Activated T-cell treated with anti-CD3 and anti-CD28 coated beads, Interleukin-2, amount 50 U/mL, for 4 hours (primary cell): ENCODE measurements at regions not wholly inside any gene's neighbourhood (a gene's known extent, or its start where the extent isn't known, plus 50 kb on each side); places are given as distances from the start of the nearest gene placed in this dataset.

Experiments used
- ATAC-seq, 2 donors: fragments of 200-7000 bp; cut with Tn5 transposase; one replicate each; pipeline ENCODE4 v1.10.0; 2021
- DNase-seq: peaks from one replicate; pipeline ENCODE4 v3.0.0-alpha.2; 2020
- H3K27me3 Mint-ChIP-seq: one replicate; pipeline ENCODE4 v1.8.0; 2021; ENCODE audit warnings: low read depth, mixed read lengths
- H3K36me3 Mint-ChIP-seq: one replicate; pipeline ENCODE4 v1.8.0; 2022; ENCODE audit warnings: mixed read lengths; ENCODE audit not compliant: insufficient read depth
- H3K4me1 Mint-ChIP-seq: one replicate; pipeline ENCODE4 v1.8.0; 2021; ENCODE audit warnings: low read depth, mixed read lengths
- H3K4me3 Mint-ChIP-seq: one replicate; pipeline ENCODE4 v1.8.0; 2021; ENCODE audit warnings: mild to moderate bottlenecking, moderate library complexity, mixed read lengths
- H3K9me3 Mint-ChIP-seq: one replicate; pipeline ENCODE4 v1.8.0; 2021; ENCODE audit warnings: mixed read lengths

DNA sequence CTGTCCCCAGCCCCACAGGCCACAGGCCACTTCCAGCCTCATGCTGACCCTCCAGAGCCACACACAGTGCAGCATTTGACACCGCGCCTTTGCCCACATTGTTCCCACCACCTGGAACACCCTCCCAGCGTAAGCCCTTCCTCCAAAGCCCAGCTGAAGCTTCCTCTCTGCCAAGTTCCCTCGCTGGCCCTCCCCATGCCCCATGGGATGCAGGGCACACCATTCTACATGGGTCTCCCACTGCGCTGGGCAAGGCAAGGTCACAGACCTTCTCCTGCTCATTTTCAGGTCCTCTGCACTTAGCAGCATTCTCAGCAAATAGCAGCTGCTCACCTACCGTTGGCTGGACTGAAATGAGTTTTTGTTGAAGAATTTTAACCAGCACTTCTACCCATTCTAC, 455.5 kb downstream of the EIPR1 start:
- no peak for ATAC-seq
- H3K9me3 Mint-ChIP-seq = no peaks in the 10 kb centered on the region
- H3K4me3 Mint-ChIP-seq = no peak overlapping the region
- no peak for DNase-seq
- H3K4me1 Mint-ChIP-seq = no peaks in the 10 kb centered on the region
- H3K36me3 Mint-ChIP-seq = no peaks in the 10 kb centered on the region
- peaks cover 7% of the 10 kb centered on the region for H3K27me3 Mint-ChIP-seq

DNA sequence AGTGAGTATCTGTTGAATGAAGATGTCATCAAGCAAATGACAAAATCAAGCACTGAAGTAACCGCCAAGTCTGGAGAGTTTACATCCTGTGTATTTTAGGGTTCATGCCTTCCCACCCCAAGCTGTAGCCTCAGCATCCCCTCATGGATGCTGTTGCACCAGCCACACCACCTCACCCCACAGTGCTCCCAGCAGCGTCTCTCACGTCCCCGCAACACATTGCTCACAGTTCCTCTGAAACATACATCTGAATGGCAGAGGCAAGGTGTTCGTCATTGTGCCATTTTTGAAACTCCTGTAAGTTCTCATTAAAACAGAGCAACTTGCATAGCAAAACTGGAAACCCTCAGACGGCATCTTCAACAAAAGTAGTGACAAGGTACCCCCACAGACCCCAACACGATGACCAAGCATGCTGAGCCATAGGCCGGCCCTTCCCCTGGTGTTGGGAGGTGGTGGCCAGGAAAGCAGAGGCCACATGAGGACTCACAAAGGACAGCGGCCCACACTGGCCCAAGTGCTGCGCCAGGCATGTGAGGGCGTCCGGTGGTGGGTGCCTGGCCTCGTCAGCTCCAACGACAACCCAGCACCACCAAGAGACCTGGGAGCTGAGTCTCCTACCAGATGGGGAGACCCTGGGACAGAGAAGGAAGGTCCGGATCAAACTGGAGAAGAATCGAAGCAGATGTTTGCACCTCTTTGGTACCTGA, 456.5 kb downstream of the EIPR1 start:
- Mint-ChIP-seq H3K4me3 (no peak overlapping the region), H3K27me3 (peaks cover 7% of the 10 kb centered on the region), H3K36me3 (no peaks in the 10 kb centered on the region), H3K4me1 (no peaks in the 10 kb centered on the region), H3K9me3 (no peaks in the 10 kb centered on the region)
- DNase-seq = no peak
- no peak for ATAC-seq

DNA sequence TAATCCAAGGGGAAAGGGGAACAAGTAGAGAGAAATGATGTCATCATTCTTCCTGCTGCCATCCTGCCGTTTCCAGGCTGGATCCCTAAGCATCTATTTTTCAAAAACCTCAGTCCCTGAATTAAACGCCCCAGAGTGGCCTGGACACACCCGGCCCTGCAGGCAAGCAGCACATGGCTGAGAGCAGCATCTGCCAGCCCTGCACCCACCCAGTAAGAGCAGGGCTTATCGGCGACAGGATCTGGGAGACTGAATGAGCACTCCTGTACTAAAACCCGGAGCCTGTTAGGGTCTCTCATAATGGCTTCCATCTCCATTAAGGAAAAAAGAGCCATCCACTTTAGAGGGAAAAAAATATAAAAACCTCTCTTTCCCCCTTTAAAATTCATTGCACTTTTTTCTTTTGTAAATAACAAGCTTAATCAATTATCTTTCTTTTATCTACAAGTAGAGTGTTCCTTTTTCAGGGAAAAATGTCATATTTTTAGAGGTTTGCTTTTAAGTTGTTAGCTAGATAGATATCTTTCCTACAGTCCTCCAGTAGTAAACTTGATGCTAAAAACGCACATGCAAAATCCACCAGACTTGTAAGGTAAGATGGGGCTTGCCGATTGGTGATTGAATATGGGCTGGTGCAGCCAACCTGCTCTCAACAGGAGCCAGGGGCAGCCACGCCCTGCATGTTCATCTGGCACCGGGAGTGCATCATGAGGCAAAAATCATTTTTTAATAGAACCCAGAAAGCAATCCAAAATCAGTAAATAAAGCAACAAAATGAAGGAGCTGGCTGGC, 457.8 kb downstream of the EIPR1 start:
- Mint-ChIP-seq H3K36me3 (no peaks in the 10 kb centered on the region), H3K4me3 (no peak overlapping the region), H3K27me3 (peaks cover 7% of the 10 kb centered on the region), H3K4me1 (no peaks in the 10 kb centered on the region), H3K9me3 (peaks cover 4% of the 10 kb centered on the region)
- no peak for DNase-seq
- ATAC-seq = no peak

DNA sequence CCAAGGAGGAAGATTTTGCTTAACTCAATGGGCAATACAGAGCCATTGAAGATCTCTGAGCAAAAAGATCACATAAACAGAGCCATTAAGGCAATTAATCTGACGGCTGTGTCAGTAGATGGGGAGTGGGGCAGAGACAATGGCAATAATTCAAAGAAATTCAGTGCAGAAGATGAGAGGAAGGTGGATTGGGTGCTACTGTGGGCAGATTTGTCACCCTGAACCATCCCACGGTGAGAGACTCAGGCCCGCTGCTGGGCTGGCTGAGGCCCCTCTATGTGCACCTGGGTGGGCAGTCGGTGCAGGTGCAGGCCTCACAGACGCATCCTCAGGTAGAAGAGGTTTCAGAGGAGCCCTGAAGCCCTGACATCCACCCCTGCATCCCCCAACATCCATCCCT, 458.6 kb downstream of the EIPR1 start:
- DNase-seq = no peak
- Mint-ChIP-seq H3K9me3 (peaks cover 4% of the 10 kb centered on the region), H3K4me3 (no peak overlapping the region), H3K36me3 (no peaks in the 10 kb centered on the region), H3K4me1 (no peaks in the 10 kb centered on the region), H3K27me3 (peaks cover 7% of the 10 kb centered on the region)
- ATAC-seq = no peak

DNA sequence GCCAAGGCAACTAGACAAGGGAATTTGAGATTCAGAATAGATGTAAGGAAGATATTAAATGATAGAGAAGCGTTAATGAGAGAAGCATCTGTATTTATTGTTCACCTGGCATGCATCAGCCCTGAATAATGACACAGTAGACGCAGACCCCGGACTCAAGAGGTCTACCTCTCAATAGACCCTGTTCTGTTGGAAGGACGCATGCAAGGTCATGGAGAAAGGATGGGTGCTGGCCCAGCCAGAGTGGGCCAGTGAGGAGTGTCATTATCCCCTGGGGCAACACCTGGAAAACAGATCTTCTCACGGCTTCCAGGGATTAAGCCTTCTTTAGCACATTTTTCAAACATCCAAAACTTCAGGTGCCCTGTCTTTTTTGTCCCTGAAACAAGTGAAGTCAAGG, 461.0 kb downstream of the EIPR1 start:
- Mint-ChIP-seq H3K36me3 (no peaks in the 10 kb centered on the region), H3K4me1 (no peaks in the 10 kb centered on the region), H3K4me3 (no peak overlapping the region), H3K9me3 (peaks cover 4% of the 10 kb centered on the region), H3K27me3 (peaks cover 7% of the 10 kb centered on the region)
- DNase-seq = no peak
- no peak for ATAC-seq

DNA sequence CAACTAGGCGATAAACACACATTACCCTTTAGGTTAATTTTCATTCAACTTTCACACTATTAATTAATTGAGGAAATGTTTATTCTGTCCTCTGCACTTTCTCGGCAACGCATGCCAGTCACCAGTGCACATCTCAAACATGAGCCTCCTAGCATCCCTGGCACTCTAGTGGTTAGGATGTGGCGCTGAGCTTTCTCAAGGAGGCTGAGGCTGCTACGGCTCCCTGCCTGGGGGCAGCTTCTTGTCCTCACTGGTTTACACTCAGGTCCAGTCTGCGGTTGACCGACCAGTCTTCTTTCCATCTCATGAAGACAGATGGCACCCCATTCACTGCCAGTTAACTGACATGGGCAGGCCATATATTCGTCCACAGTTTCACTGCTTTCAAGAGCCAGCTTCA, 463.4 kb downstream of the EIPR1 start:
- DNase-seq = no peak
- Mint-ChIP-seq H3K36me3 (no peaks in the 10 kb centered on the region), H3K27me3 (peaks cover 7% of the 10 kb centered on the region), H3K4me1 (no peaks in the 10 kb centered on the region), H3K4me3 (no peak overlapping the region), H3K9me3 (peaks cover 4% of the 10 kb centered on the region)
- no peak for ATAC-seq

DNA sequence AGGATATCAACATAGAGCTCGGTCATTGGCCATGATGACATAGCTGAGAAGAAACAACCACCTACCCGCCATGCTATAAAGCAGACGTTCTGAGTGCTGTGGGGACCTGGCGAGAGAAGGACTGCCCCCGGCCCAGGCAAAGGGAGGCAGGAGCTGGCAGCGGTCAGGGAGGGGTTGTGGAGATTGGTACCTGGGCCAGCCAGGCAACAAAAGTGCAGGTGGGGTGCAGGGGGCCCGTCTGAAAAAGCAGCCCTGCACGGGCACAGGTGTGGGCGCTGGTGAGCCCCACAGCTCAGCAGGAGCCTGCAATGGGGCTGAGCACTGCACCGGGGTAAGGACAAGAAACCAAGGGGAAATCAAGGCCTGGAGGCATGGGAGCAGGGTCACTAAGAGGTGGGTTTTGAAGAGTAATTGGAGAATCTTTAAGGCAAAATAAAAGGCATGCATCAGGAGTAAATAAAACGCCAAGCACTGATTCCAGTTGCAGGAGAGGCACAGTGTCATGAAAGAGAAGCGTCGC, 464.0 kb downstream of the EIPR1 start:
- ATAC-seq (no peak), DNase-seq (no peak)
- H3K27me3 Mint-ChIP-seq = peaks cover 5% of the 10 kb centered on the region
- peaks cover 4% of the 10 kb centered on the region for H3K9me3 Mint-ChIP-seq
- H3K4me3 Mint-ChIP-seq = no peak overlapping the region
- H3K36me3 Mint-ChIP-seq = no peaks in the 10 kb centered on the region
- no peaks in the 10 kb centered on the region for H3K4me1 Mint-ChIP-seq

DNA sequence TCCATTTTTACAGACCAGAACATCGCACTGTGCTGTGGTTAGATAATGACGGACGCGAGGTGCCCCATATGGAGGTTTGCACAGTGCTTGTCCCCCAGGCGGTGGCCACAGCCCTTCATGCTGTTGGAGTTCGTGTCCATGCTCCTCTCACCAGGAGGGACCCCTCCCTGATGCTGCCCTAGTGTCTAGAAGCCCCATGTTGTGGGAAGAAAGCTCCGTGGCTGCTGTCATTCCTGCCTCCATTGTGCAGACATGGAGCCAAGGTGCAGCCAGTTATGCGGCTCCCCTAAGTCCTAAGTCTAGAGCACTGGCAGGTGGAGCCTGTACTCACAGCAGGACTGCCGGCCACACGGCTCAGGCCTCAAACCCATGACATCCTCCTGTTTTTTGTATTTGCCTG, 464.9 kb downstream of the EIPR1 start:
- Mint-ChIP-seq H3K9me3 (peaks cover 4% of the 10 kb centered on the region), H3K4me3 (no peak overlapping the region), H3K4me1 (no peaks in the 10 kb centered on the region), H3K36me3 (no peaks in the 10 kb centered on the region), H3K27me3 (no peaks in the 10 kb centered on the region)
- no peak for ATAC-seq
- DNase-seq = no peak

DNA sequence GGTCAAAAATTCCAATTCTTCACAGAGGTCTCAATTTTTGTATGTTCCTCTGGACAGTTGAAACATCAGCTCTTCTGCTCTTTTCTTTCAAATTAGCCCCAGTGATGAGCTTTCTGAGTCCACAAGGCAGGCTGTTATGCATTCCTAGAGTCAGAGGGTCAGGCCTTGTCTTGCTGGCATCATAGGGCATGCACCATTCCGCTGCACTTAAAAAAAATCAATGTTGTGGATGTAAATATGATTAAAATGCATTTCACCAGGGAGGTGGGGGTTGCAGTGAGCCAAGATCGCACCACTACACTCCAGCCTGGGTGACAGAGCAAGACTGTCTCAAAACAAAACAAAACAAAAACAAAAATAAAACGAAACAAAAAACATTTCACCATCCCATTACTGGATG, 465.3 kb downstream of the EIPR1 start:
- Mint-ChIP-seq H3K4me3 (no peak overlapping the region), H3K27me3 (no peaks in the 10 kb centered on the region), H3K9me3 (peaks cover 4% of the 10 kb centered on the region), H3K4me1 (no peaks in the 10 kb centered on the region), H3K36me3 (no peaks in the 10 kb centered on the region)
- ATAC-seq = no peak
- no peak for DNase-seq

DNA sequence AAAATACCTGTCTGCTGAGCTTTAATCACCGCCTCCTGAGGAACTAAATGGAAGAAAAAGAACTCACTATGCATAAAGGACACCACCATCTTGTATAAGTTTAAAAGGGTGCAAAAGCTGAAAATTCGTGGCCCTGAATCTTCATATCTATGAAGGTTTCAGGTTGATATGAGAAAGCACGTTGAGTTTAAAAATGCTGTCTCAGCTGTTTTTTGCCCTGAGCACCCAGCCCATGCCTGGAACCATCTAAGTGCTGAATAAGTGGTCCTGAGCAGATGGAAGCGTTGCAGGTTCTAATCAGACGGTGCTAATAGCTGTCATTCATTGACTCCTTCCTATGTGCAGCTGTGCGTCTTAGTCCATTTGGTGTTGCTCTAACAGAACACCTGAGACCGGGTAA, 467.4 kb downstream of the EIPR1 start:
- ATAC-seq = no peak
- no peaks in the 10 kb centered on the region for H3K9me3 Mint-ChIP-seq

DNA sequence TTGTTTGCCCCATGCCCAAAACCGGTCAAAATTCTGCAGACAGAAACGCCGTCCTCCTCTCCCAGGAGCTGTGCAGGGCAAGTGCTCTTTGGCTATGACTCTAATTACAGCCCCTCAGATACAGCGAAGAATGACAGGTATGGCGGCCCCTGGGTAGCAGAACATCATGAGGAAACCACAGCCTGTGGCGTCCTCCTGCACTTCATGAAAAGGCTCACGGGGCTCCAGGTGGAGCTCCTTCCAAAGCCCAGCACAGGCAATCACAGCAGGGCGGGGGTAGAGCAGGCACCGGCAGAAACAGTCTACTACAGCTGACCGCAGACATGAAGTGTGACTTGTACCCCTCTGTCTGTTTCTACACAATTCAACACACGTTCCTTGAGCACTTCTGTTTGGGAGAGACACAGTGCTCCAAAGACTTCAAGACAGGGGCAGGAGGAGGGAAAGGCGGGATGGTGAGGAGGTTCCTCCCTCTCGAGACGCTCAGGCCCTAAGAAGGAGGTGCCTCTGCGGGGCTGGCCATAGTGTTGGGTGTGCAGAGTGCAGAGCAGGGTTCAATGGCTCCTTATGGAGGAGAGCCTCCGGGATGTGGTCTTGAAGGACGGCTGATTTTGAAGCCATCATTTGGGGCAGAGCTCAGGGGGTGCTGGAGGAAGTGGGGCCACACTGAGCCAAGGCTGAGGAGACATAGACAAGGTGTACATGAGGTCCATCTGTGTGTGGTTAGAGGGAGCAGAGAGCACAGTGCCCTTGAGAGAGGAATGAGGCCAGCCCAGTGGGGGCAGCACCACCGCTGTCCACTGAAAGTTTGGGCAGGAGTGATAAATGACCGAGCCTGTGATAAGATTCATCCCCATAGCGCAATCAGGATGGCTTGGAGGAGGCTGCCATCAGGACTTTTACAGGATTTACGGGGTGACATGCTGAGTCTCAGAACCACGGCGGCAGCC, 468.3 kb downstream of the EIPR1 start:
- no peak for ATAC-seq
- H3K9me3 Mint-ChIP-seq = no peaks in the 10 kb centered on the region
- no peaks in the 10 kb centered on the region for H3K27me3 Mint-ChIP-seq

More for the DNA sequence above, 467.4 kb downstream of the EIPR1 start:
- H3K36me3 Mint-ChIP-seq = no peaks in the 10 kb centered on the region
- no peaks in the 10 kb centered on the region for H3K27me3 Mint-ChIP-seq
- DNase-seq = no peak
- H3K4me3 Mint-ChIP-seq = no peak overlapping the region
- no peaks in the 10 kb centered on the region for H3K4me1 Mint-ChIP-seq

DNA sequence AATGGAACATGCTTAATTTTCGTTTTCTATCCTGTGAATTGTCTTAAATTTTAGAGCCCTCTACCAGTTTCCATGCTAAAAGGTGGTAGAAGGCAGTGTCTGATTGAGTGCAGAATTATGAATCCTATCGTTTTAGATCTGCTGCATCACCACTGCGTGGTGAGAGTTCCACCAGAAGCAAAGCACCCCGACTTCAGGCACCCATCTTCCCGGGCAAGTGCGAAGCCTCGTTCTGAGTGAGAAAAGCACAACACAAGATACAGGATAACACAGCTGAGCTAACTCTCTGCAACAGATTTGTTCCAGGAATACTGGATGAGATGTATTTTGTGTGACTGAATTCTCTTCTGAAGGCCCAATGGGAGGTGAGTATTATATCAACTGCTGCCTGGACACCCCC, 471.5 kb downstream of the EIPR1 start:
- no peak for ATAC-seq

More for the DNA sequence above, 468.3 kb downstream of the EIPR1 start:
- Mint-ChIP-seq H3K4me3 (no peak overlapping the region), H3K36me3 (no peaks in the 10 kb centered on the region), H3K4me1 (no peaks in the 10 kb centered on the region)
- DNase-seq = no peak

DNA sequence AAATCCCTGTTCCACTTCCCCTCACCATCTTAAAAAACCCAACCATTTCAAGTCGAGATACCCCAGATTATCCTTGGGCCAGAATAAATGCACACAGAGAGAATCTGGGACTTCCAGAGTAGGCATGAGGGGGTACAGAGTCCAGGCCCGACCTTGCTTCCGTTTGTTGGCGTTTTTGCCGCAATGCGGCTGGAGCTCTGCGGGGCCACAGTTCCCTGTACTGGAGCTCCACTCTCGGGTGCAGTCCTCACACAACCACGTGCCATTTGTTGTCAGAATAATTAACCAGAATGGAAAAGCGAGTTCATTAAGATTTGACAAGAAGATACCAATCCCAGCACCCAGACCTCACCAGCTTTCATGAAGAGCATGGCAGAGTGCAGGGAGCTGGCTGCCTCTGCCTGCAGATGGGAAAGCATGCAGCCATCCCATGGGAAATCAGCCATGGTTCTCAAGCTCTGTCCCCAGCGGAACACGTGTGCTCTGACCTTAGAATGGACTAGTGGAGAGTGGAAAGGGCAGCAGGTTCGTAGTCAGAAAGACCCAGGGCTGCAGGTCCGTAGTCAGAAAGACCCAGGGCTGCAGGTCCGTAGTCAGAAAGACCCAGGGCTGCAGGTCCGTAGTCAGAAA, 472.8 kb downstream of the EIPR1 start:
- ATAC-seq (no peak), DNase-seq (no peak)
- Mint-ChIP-seq H3K9me3 (no peaks in the 10 kb centered on the region), H3K27me3 (no peaks in the 10 kb centered on the region), H3K4me3 (no peak overlapping the region), H3K4me1 (peaks cover 11% of the 10 kb centered on the region), H3K36me3 (no peaks in the 10 kb centered on the region)

More for the DNA sequence above, 471.5 kb downstream of the EIPR1 start:
- Mint-ChIP-seq H3K27me3 (no peaks in the 10 kb centered on the region), H3K9me3 (no peaks in the 10 kb centered on the region), H3K4me3 (no peak overlapping the region), H3K36me3 (no peaks in the 10 kb centered on the region), H3K4me1 (peaks cover 9% of the 10 kb centered on the region)
- no peak for DNase-seq
